MM.1S (cell line): ENCODE measurements at regions not wholly inside any gene's neighbourhood (a gene's known extent, or its start where the extent isn't known, plus 50 kb on each side); places are given as distances from the start of the nearest gene placed in this dataset.

ENCODE experiments used
- DNase-seq: peaks from one replicate; pipeline ENCODE4 v3.0.0-alpha.2; 2015
- H2AFZ ChIP-seq: fragments of 300-600 bp; sonication (generic); 2 replicates; pipeline ENCODE4 v1.6.0; 2016; ENCODE audit warnings: antibody characterized with exemption, low read length
- H3F3A ChIP-seq: fragments of 300-600 bp; sonication (generic); 2 replicates; pipeline ENCODE4 v1.6.1; 2016; ENCODE audit warnings: mild to moderate bottlenecking, antibody characterized with exemption, low read length, moderate library complexity, mixed read lengths; ENCODE audit not compliant: insufficient read depth
- H3K27ac ChIP-seq: fragments of 300-600 bp; sonication (generic); 2 replicates; pipeline ENCODE4 v1.5.1; 2016; ENCODE audit warnings: mild to moderate bottlenecking, low read length
- H3K27me3 ChIP-seq: fragments of 300-600 bp; sonication (generic); replicated peaks from 2 replicates; pipeline ENCODE4 v1.6.0; 2016; ENCODE audit warnings: low read length; ENCODE audit not compliant: insufficient read depth
- H3K36me3 ChIP-seq: fragments of 300-600 bp; sonication (generic); replicated peaks from 2 replicates; pipeline ENCODE4 v1.6.1; 2016; ENCODE audit warnings: mild to moderate bottlenecking, low read length, mixed read lengths; ENCODE audit not compliant: insufficient read depth
- H3K4me1 ChIP-seq: fragments of 300-600 bp; sonication (generic); 2 replicates; pipeline ENCODE4 v1.6.1; 2016; ENCODE audit warnings: low read length, mixed read lengths
- H3K4me2 ChIP-seq: fragments of 300-600 bp; sonication (generic); 2 replicates; pipeline ENCODE4 v1.6.0; 2016; ENCODE audit warnings: low read depth, low read length
- H3K4me3 ChIP-seq: fragments of 300-600 bp; sonication (generic); 2 replicates; pipeline ENCODE4 v1.5.1; 2016; ENCODE audit warnings: low read length, mixed read lengths
- H3K79me2 ChIP-seq: fragments of 300-600 bp; sonication (generic); 2 replicates; pipeline ENCODE4 v1.6.1; 2016; ENCODE audit warnings: mixed run types, low read length, mixed read lengths
- H3K9ac ChIP-seq: fragments of 300-600 bp; sonication (generic); 2 replicates; pipeline ENCODE4 v1.6.1; 2016; ENCODE audit warnings: low read length, mixed read lengths
- H3K9me2 ChIP-seq: fragments of 300-600 bp; sonication (generic); replicated peaks from 2 replicates; pipeline ENCODE4 v1.6.1; 2016; ENCODE audit warnings: mild to moderate bottlenecking, low read length, mixed read lengths; ENCODE audit not compliant: insufficient read depth
- H3K9me3 ChIP-seq: fragments of 300-600 bp; sonication (generic); replicated peaks from 2 replicates; pipeline ENCODE4 v1.6.1; 2016; ENCODE audit warnings: mild to moderate bottlenecking, low read length, mixed read lengths; ENCODE audit not compliant: insufficient read depth
- H4K20me1 ChIP-seq: fragments of 300-600 bp; sonication (generic); 2 replicates; pipeline ENCODE4 v1.6.1; 2016; ENCODE audit warnings: mild to moderate bottlenecking, low read length, moderate library complexity, mixed read lengths; ENCODE audit not compliant: insufficient read depth
- CTCF ChIP-seq: fragments of 300-600 bp; sonication (generic); IDR thresholded peaks from 2 replicates; pipeline ENCODE4 v1.5.1; 2016; ENCODE audit warnings: antibody characterized with exemption, low read length, mixed read lengths
- EZH2 ChIP-seq: fragments of 300-600 bp; sonication (generic); optimal IDR thresholded peaks from 2 replicates; pipeline ENCODE3; 2017; ENCODE audit warnings: low read depth, mild to moderate bottlenecking, antibody characterized with exemption, low read length, mixed read lengths
- EZH2phosphoT487 ChIP-seq: fragments of 300-600 bp; sonication (generic); IDR thresholded peaks from 2 replicates; pipeline ENCODE4 v1.6.1; 2018; ENCODE audit warnings: antibody characterized with exemption, low read length

- Histone ChIP-seq H3K4me2 (no peak overlapping the region), H3K9ac (no peak overlapping the region), H3K79me2 (no peaks in the 10 kb centered on the region), H3K36me3 (no peaks in the 10 kb centered on the region), H3K27ac (no peak overlapping the region), H4K20me1 (no peaks in the 10 kb centered on the region), H2AFZ (no peak overlapping the region), H3K9me3 (no peaks in the 10 kb centered on the region), H3K4me3 (no peak overlapping the region), H3K27me3 (no peaks in the 10 kb centered on the region), H3K4me1 (no peaks in the 10 kb centered on the region), H3K9me2 (no peaks in the 10 kb centered on the region), H3F3A (no peaks in the 10 kb centered on the region)
- no peak for TF ChIP-seq CTCF
- no peak for TF ChIP-seq EZH2phosphoT487
- no peak for TF ChIP-seq EZH2
- DNase-seq = no peak
Observed at GRCh38 chr18:27711382-27711781, 465.5 kb downstream of the CDH2 start.

GRCh38 chr18:27709344-27709743 is 467.6 kb downstream of the CDH2 start:
- Histone ChIP-seq H3K36me3 (no peaks in the 10 kb centered on the region), H4K20me1 (no peaks in the 10 kb centered on the region), H3K4me1 (no peaks in the 10 kb centered on the region), H3K9me3 (no peaks in the 10 kb centered on the region), H3K27ac (no peak overlapping the region), H3K9me2 (no peaks in the 10 kb centered on the region), H3K79me2 (no peaks in the 10 kb centered on the region), H2AFZ (no peak overlapping the region), H3K27me3 (no peaks in the 10 kb centered on the region), H3F3A (no peaks in the 10 kb centered on the region), H3K9ac (no peak overlapping the region), H3K4me3 (no peak overlapping the region), H3K4me2 (no peak overlapping the region)
- DNase-seq = no peak
- TF ChIP-seq CTCF (no peak), EZH2 (no peak), EZH2phosphoT487 (no peak)

GRCh38 chr18:27707201-27707600 is 469.7 kb downstream of the CDH2 start:
- no peak for TF ChIP-seq CTCF
- no peak for TF ChIP-seq EZH2
- TF ChIP-seq EZH2phosphoT487 = no peak
- Histone ChIP-seq H2AFZ (no peak overlapping the region), H3K4me1 (no peaks in the 10 kb centered on the region), H3F3A (no peaks in the 10 kb centered on the region), H3K4me3 (no peak overlapping the region), H3K9ac (no peak overlapping the region), H3K9me2 (no peaks in the 10 kb centered on the region), H3K27me3 (no peaks in the 10 kb centered on the region), H4K20me1 (no peaks in the 10 kb centered on the region), H3K27ac (no peak overlapping the region), H3K79me2 (no peaks in the 10 kb centered on the region), H3K4me2 (no peak overlapping the region), H3K36me3 (no peaks in the 10 kb centered on the region), H3K9me3 (no peaks in the 10 kb centered on the region)
- no peak for DNase-seq
